GM20000 (cell line): ENCODE measurements at regions not wholly inside any gene's neighbourhood (a gene's known extent, or its start where the extent isn't known, plus 50 kb on each side); places are given as distances from the start of the nearest gene placed in this dataset.

Experiments
- DNase-seq: peaks from one replicate; pipeline ENCODE4 v3.0.0; 2012; ENCODE audit warnings: low spot score
- TF ChIP-seq, protein P1 (sequence below): IDR thresholded peaks from 2 replicates; pipeline ENCODE4 v1.5.1; 2012; ENCODE audit warnings: mild to moderate bottlenecking, control low read depth; ENCODE audit errors: extremely low read depth, missing control alignments

DNA sequence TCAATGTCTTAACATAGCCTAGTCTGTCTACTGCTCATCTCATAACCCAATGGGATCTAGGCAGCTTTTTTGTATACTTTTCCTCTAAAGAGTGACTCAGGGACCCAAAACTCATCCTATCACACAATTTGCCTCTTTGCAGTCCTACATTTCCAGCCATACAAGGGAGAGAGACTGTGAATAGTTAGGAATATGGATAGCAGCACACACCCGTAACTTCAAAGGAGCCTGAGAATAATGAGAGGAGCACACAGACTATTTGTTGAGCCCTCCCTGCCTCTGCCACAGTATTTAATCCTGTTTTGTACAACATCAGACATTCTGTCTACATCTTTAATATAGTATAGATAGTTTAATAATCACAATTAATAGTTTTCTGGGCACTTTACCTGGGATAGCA, 83.2 kb downstream of the AREG start:
- no peak for DNase-seq
- TF ChIP-seq, protein P1, sequence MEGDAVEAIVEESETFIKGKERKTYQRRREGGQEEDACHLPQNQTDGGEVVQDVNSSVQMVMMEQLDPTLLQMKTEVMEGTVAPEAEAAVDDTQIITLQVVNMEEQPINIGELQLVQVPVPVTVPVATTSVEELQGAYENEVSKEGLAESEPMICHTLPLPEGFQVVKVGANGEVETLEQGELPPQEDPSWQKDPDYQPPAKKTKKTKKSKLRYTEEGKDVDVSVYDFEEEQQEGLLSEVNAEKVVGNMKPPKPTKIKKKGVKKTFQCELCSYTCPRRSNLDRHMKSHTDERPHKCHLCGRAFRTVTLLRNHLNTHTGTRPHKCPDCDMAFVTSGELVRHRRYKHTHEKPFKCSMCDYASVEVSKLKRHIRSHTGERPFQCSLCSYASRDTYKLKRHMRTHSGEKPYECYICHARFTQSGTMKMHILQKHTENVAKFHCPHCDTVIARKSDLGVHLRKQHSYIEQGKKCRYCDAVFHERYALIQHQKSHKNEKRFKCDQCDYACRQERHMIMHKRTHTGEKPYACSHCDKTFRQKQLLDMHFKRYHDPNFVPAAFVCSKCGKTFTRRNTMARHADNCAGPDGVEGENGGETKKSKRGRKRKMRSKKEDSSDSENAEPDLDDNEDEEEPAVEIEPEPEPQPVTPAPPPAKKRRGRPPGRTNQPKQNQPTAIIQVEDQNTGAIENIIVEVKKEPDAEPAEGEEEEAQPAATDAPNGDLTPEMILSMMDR, result no peak

DNA sequence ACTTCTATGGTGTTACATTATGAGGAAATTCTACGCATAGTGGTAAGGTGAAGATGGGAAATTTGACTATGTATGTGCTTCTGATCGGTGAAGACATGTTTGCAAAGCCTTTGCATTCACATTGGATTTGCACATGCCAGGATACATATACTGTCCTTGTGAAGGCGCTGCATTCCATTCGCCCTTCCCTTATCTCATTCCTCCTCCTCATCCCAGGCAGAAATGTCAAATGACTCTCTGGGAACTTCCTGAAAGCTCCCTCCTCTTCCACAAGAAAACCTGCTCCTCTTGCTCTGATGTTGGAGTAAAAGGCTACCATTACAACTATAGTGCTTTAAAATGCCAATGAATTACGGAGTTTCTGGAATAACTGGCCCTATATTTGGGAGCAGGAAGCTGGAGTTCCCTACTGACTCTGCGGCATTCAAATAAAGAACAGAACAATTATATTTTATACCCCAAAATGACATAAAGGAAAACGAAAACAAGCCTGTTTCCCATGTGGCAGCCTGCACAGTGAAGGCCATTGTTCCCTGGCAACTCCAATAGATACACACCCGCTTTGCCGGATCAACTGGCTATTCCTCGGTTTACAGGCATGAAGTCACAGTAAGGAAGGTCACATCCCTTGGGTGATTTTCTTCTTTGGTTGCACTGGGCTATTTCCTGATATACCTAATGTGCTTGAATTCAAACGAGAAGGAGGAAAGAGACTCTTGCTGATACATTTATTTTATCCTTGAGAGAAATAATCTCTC, 84.5 kb downstream of the AREG start:
- DNase-seq, result no peak
- TF ChIP-seq, protein P1, result no peak

DNA sequence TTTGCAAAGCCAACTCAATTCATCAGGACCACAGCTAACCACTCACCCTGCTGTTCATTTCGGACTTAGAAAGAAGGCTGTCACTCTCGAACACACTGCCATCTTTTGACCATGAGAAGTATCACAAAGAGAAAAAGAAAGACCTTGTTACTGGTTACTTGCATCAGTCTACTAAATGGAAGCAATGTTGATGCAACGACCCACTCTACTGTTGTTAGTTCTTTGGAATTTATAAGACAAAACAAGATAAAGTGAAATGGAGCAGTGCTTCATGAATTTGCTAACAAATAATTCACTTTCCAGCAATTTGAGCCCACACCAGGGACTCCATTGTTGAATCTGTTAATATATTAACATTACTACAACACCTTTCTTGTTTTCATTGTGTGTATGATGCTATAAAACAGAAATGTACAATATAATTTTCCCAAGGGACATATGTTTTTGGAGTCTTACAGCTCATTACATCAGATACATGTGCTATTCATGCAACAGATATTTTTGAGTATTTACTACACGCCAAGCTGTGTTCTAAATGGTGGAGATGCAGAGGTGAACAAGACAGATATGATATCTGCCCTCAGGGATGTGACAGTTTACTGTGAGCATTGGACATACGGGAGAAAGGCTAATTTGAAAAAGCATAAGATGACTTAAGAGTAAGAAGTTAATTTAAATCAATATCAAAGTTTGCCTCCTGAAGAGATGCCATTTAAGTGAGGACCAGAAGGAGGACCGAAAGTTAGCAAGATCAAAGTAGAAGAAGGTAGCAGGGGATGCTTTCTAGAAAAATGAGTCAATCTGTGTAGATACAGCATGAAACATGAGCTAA, 87.2 kb downstream of the AREG start:
- TF ChIP-seq, protein P1, result peak; percentile 32
- peak; percentile 20 for DNase-seq

DNA sequence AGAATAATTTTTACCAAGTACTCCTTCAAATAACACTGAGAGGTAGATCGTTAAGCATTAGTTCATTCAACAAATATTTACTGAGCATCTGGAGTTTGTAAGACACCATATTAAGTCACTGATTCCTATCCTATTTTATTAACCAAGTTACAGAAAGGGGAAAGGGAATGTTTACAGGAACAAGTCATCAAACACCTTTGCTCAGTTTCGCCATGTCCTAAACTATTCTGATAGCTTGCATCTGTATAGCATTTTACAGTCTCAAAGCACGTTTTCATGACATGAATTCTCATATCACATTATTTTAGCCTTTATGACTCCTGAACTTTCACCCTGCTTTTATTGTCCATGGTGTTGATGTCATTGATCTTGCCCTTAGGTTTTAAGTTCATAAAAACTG, 89.2 kb downstream of the AREG start:
- TF ChIP-seq, protein P1, result no peak
- DNase-seq, result no peak

DNA sequence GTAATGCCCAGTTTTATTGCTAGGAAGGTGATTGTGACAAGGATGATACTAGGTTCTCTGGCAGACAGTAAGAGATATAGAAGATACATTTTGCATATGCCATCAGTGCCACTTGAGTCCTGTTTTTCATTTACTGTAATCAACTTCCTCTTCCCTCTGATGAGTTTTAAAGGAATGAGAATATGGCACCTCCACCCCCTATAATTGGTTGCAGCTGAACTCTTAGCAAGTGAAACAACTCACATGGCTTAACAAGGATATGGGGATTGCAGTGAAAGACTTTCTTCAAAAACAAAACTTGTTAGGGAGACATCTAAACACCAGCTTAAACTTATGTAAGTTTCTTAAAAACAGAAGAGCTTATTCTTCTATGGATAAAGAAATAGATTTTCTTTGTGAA, 90.0 kb downstream of the AREG start:
- no peak for DNase-seq
- TF ChIP-seq, protein P1, result no peak

DNA sequence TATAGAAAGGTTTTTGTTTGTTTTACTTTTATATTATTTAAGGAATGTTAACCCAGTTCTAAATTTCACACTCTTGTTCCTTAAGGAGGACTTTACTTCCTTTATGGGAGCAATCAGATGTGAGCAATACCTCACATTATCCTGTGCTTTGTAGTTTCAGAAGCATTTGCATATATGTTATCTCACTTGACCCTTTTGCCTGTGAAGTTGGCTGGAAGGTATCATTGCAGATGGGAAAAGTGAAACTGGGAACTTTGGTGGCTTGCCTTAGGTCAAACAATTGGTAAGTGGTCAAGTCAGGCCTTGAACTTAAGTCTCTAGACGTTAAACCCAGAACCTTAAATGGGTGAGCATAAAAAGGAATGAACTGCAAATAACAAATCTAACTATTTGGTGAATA, 90.6 kb downstream of the AREG start:
- no peak for DNase-seq

More for the DNA sequence above, 90.6 kb downstream of the AREG start:
- TF ChIP-seq, protein P1, result no peak
